Panc1 (cell line): ENCODE measurements at regions not wholly inside any gene's neighbourhood (a gene's known extent, or its start where the extent isn't known, plus 50 kb on each side); places are given as distances from the start of the nearest gene placed in this dataset.

Experiments used
- CTCF ChIP-seq: fragments of 450-650 bp; IDR thresholded peaks from 2 replicates; pipeline ENCODE4 v1.5.1; 2017; ENCODE audit warnings: mild to moderate bottlenecking
- POLR2AphosphoS5 ChIP-seq: IDR thresholded peaks from 2 replicates; pipeline ENCODE4 v1.6.1; 2012; ENCODE audit warnings: mild to moderate bottlenecking, low read depth, low read length, moderate library complexity
- REST ChIP-seq, 2 experiments: IDR thresholded peaks; 2 replicates each; pipeline ENCODE4 v1.6.1; 2011 to 2012; ENCODE audit warnings: low read depth in 2 of 2, control low read depth in 1 of 2, low read length in 1 of 2, mild to moderate bottlenecking in 1 of 2, moderate library complexity in 1 of 2; ENCODE audit not compliant: insufficient read depth in 1 of 2
- SIN3A ChIP-seq: IDR thresholded peaks from 2 replicates; pipeline ENCODE4 v1.6.1; 2012; ENCODE audit warnings: low read depth, mild to moderate bottlenecking, low read length, moderate library complexity, borderline replicate concordance; ENCODE audit not compliant: insufficient read depth

- TF ChIP-seq CTCF (no peak), POLR2AphosphoS5 (no peak), SIN3A (no peak), REST (IDR thresholded peaks at IDR 0.05; ENCODE audit: insufficient read depth in 1 of 2, low read depth in 2 of 2, low read length in 1 of 2) (no peak)
Observed at GRCh38 chr3:87442470-87442869, 166.1 kb upstream of the POU1F1 start.
